GM23338 (cell line): ENCODE measurements at regions not wholly inside any gene's neighbourhood (a gene's known extent, or its start where the extent isn't known, plus 50 kb on each side); places are given as distances from the start of the nearest gene placed in this dataset.

ENCODE experiments used
- ATAC-seq: fragments of 200-7000 bp; cut with Tn5 transposase; 3 replicates; pipeline ENCODE4 v1.9.1; 2020
- DNase-seq: peaks from one replicate; pipeline ENCODE4 v3.0.0-alpha.2; 2015; ENCODE audit warnings: low spot score
- H2AFZ ChIP-seq: fragments of 200-600 bp; sonication (generic); 2 replicates; pipeline ENCODE4 v1.8.0; 2016; ENCODE audit warnings: antibody characterized with exemption, mild to moderate bottlenecking, moderate library complexity
- H3F3A ChIP-seq: fragments of 200-600 bp; sonication (generic); replicated peaks from 2 replicates; pipeline ENCODE4 v1.8.0; 2017; ENCODE audit warnings: antibody characterized with exemption, mixed run types, low read depth
- H3K27ac ChIP-seq: fragments of 200-600 bp; sonication (generic); 2 replicates; pipeline ENCODE4 v1.6.1; 2016; ENCODE audit warnings: low read depth
- H3K27me3 ChIP-seq: fragments of 200-600 bp; sonication (generic); 2 replicates; pipeline ENCODE4 v1.8.0; 2016; ENCODE audit warnings: mild to moderate bottlenecking, mixed run types, moderate library complexity; ENCODE audit not compliant: insufficient read depth
- H3K36me3 ChIP-seq: fragments of 200-600 bp; sonication (generic); 2 replicates; pipeline ENCODE4 v1.8.0; 2016; ENCODE audit warnings: mild to moderate bottlenecking; ENCODE audit not compliant: insufficient read depth
- H3K4me1 ChIP-seq: fragments of 200-600 bp; sonication (generic); 2 replicates; pipeline ENCODE4 v1.8.0; 2016; ENCODE audit warnings: mild to moderate bottlenecking, moderate library complexity; ENCODE audit not compliant: insufficient read depth
- H3K4me2 ChIP-seq: fragments of 200-600 bp; sonication (generic); 2 replicates; pipeline ENCODE4 v1.7.1; 2017; ENCODE audit warnings: mixed run types
- H3K4me3 ChIP-seq: fragments of 200-600 bp; sonication (generic); 2 replicates; pipeline ENCODE4 v1.6.1; 2016; ENCODE audit warnings: mixed run types
- H3K79me2 ChIP-seq: fragments of 200-600 bp; sonication (generic); replicated peaks from 2 replicates; pipeline ENCODE4 v1.8.0; 2017; ENCODE audit warnings: mild to moderate bottlenecking; ENCODE audit not compliant: insufficient read depth
- H3K9me2 ChIP-seq: fragments of 200-600 bp; sonication (generic); 2 replicates; pipeline ENCODE4 v1.8.0; 2017; ENCODE audit not compliant: insufficient read depth
- H4K20me1 ChIP-seq: fragments of 200-600 bp; sonication (generic); replicated peaks from 2 replicates; pipeline ENCODE4 v1.8.0; 2017; ENCODE audit warnings: mild to moderate bottlenecking; ENCODE audit not compliant: insufficient read depth
- H3K27ac Mint-ChIP-seq: 2 replicates; pipeline ENCODE4 v1.8.0; 2020; ENCODE audit warnings: inconsistent platforms, mild to moderate bottlenecking, moderate library complexity, mixed read lengths
- H3K27me3 Mint-ChIP-seq: 3 replicates; pipeline ENCODE4 v1.8.0; 2022; ENCODE audit warnings: low read depth, mild to moderate bottlenecking, moderate library complexity, mixed read lengths, inconsistent platforms; ENCODE audit not compliant: insufficient read depth, poor library complexity
- H3K36me3 Mint-ChIP-seq: 3 replicates; pipeline ENCODE4 v1.8.0; 2021; ENCODE audit warnings: low read depth, mild to moderate bottlenecking, inconsistent platforms, moderate library complexity, mixed read lengths
- H3K4me1 Mint-ChIP-seq: 3 replicates; pipeline ENCODE4 v1.8.0; 2020; ENCODE audit warnings: mild to moderate bottlenecking, inconsistent platforms, mixed read lengths
- H3K4me3 Mint-ChIP-seq: 3 replicates; pipeline ENCODE4 v1.8.0; 2021; ENCODE audit warnings: moderate library complexity, mild to moderate bottlenecking, inconsistent platforms, mixed read lengths
- H3K9me3 Mint-ChIP-seq: 3 replicates; pipeline ENCODE4 v1.8.0; 2020; ENCODE audit warnings: moderate library complexity, mild to moderate bottlenecking, inconsistent platforms, mixed read lengths
- CREB1 ChIP-seq: fragments of 250-450 bp; sonication (Bioruptor Pico); IDR thresholded peaks from 2 replicates; pipeline ENCODE4 v1.5.0; 2020; ENCODE audit warnings: low read depth, mild to moderate bottlenecking, moderate library complexity
- CTCF ChIP-seq, 2 experiments: fragments of 200-600 bp in 1 of 2; sonication (generic) in 1 of 2; conservative IDR thresholded peaks; 2 replicates each; pipeline versions ENCODE4 v1.5.1 to v1.6.1; 2016 to 2017; ENCODE audit warnings: antibody characterized with exemption in 2 of 2, low read depth in 2 of 2, mild to moderate bottlenecking in 2 of 2, moderate library complexity in 1 of 2
- ETS1 ChIP-seq: IDR thresholded peaks from 2 replicates; pipeline ENCODE4 v1.6.1; 2016; ENCODE audit warnings: antibody characterized with exemption
- EZH2 ChIP-seq: fragments of 200-600 bp; sonication (generic); IDR thresholded peaks from one replicate; pipeline ENCODE4 v1.8.0; 2017; ENCODE audit warnings: antibody characterized with exemption, mild to moderate bottlenecking, low read depth; ENCODE audit not compliant: unreplicated experiment
- EZH2phosphoT487 ChIP-seq: fragments of 200-600 bp; sonication (generic); IDR thresholded peaks from one replicate; pipeline ENCODE4 v1.8.1; 2018; ENCODE audit warnings: antibody characterized with exemption; ENCODE audit not compliant: unreplicated experiment
- JUNB ChIP-seq: IDR thresholded peaks from one replicate; pipeline ENCODE4 v1.6.1; 2016; ENCODE audit warnings: antibody characterized with exemption; ENCODE audit not compliant: unreplicated experiment
- NANOG ChIP-seq: IDR thresholded peaks from 2 replicates; pipeline ENCODE4 v1.6.1; 2016; ENCODE audit warnings: antibody characterized with exemption, borderline replicate concordance
- POLR2AphosphoS5 ChIP-seq: IDR thresholded peaks from 2 replicates; pipeline ENCODE4 v1.6.1; 2016; ENCODE audit warnings: antibody characterized with exemption, low read depth
- REST ChIP-seq: IDR thresholded peaks from one replicate; pipeline ENCODE4 v1.6.1; 2018; ENCODE audit warnings: antibody characterized with exemption; ENCODE audit not compliant: unreplicated experiment
- STAT1 ChIP-seq: IDR thresholded peaks from one replicate; pipeline ENCODE4 v1.6.1; 2016; ENCODE audit warnings: antibody characterized with exemption; ENCODE audit not compliant: unreplicated experiment
- ZNF114 ChIP-seq: fragments of 250-450 bp; sonication (Bioruptor Pico); IDR thresholded peaks from 2 replicates; pipeline ENCODE4 v1.5.0; 2020; ENCODE audit warnings: mild to moderate bottlenecking, moderate library complexity

DNA sequence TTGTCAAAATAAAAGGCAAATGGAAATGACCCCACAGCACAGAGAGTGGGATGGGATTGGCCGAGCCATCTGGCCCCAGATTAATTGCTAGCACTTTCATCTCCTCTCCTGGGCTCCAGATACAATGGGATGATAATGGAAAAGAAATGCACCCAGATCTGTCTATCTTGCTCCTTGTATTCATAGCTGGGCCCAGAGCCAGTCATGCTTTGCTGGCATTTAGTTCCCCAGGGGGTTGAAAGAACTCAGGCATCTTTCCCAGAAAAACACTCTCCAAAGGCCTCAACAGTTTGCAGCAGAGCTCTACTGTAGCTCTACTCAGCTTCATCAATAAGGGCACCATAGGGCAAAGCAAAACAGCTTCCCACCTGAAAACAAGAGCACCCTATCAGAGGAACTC lies 116.0 kb upstream of the FOXA2 start:
- ATAC-seq (no peak), DNase-seq (no peak)
- no peaks in the 10 kb centered on the region for H3F3A ChIP-seq
- H3K36me3 Mint-ChIP-seq = no peaks in the 10 kb centered on the region; the same call in 2 of the 3 replicates
- no peaks in the 10 kb centered on the region for H3K27me3 Mint-ChIP-seq
- 0 out of 2 replicates have a peak, but pooled peaks cover 6% of the 10 kb centered on the region for H3K9me2 ChIP-seq
- no peaks in the 10 kb centered on the region for H3K36me3 ChIP-seq
- H3K4me3 Mint-ChIP-seq = no peak overlapping the region
- H3K4me2 ChIP-seq = no peak overlapping the region
- H3K9me3 Mint-ChIP-seq = peaks cover 3% of the 10 kb centered on the region; the same call in 1 of the 3 replicates
- no peak for TF ChIP-seq CREB1
- TF ChIP-seq EZH2 = no peak
- no peak overlapping the region for H3K4me3 ChIP-seq
- H3K4me1 Mint-ChIP-seq = no peaks in the 10 kb centered on the region
- no peaks in the 10 kb centered on the region for H4K20me1 ChIP-seq
- no peaks in the 10 kb centered on the region for H3K27me3 ChIP-seq
- H3K4me1 ChIP-seq = no peaks in the 10 kb centered on the region
- H3K79me2 ChIP-seq = no peaks in the 10 kb centered on the region
- H3K27ac ChIP-seq = no peak overlapping the region
- no peak overlapping the region for H3K27ac Mint-ChIP-seq
- no peak overlapping the region for H2AFZ ChIP-seq

DNA sequence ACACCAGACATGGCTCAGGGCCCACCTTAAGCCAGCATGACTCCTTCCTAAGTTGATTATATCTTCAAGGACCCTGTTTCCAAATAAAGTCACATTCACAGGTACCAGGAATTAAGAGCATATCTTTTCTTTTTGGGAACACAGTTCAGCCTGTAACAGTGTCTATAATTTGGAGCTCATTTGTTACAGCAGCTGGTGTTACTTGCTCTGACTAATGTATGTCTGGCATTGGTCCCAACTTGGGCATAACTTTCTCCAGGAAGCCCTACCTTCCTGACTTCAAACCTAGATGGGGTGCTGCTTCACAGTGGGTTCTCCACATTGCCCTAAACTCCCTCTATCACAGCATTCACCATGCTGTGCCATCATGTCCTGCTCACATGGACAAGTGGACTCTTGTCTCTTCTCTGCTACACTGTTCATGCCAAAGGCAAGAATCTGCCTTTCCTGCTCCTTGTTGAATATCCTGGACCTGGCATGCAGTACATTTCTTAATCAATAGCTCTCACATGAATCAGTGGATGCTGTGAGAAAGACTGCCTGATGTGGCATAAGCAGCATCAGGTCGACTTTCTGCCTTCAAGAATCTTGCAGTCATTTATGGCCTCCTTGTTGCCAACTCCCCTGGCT lies 117.4 kb upstream of the FOXA2 start:
- H3K36me3 Mint-ChIP-seq = no peaks in the 10 kb centered on the region; the same call in 2 of the 3 replicates
- TF ChIP-seq ETS1 (no peak), EZH2phosphoT487 (no peak), POLR2AphosphoS5 (no peak), EZH2 (no peak), REST (no peak), ZNF114 (CRISPR knock-in tag) (no peak), JUNB (no peak), CTCF (conservative IDR thresholded peaks at IDR 0.05; ENCODE audit: low read depth in 2 of 2) (no peak), NANOG (no peak), STAT1 (no peak)

More for the DNA sequence above, 117.4 kb upstream of the FOXA2 start:
- no peaks in the 10 kb centered on the region for H3K4me1 Mint-ChIP-seq
- no peak overlapping the region for H3K4me3 Mint-ChIP-seq
- Histone ChIP-seq H2AFZ (no peak overlapping the region), H3K4me2 (no peak overlapping the region), H3F3A (no peaks in the 10 kb centered on the region), H3K27me3 (no peaks in the 10 kb centered on the region), H4K20me1 (no peaks in the 10 kb centered on the region), H3K9me2 (0 out of 2 replicates have a peak, but pooled peaks cover 6% of the 10 kb centered on the region), H3K27ac (no peak overlapping the region), H3K79me2 (no peaks in the 10 kb centered on the region), H3K36me3 (no peaks in the 10 kb centered on the region), H3K4me3 (no peak overlapping the region), H3K4me1 (no peaks in the 10 kb centered on the region)
- no peak overlapping the region for H3K27ac Mint-ChIP-seq
- ATAC-seq (no peak), DNase-seq (no peak)
- peaks cover 3% of the 10 kb centered on the region; the same call in 1 of the 3 replicates for H3K9me3 Mint-ChIP-seq
- no peaks in the 10 kb centered on the region for H3K27me3 Mint-ChIP-seq
